ENCODE measurements at regions not wholly inside any gene's neighbourhood (a gene's known extent, or its start where the extent isn't known, plus 50 kb on each side); places are given as distances from the start of the nearest gene placed in this dataset.

GRCh38 chr3:86787091-86787490, 203.9 kb downstream of the VGLL3 start:
- TF ChIP-seq EP300 (IDR thresholded peaks at IDR 0.05; ENCODE audit: borderline replicate concordance in 1 of 2, control insufficient read depth in 1 of 2, low read depth in 2 of 2, low read length in 2 of 2) = no peak
- no peak for TF ChIP-seq KAT2A (conservative IDR thresholded peaks at IDR 0.05; ENCODE audit: control insufficient read depth, low read depth, low read length)
- TF ChIP-seq CTCF (IDR thresholded peaks at IDR 0.05 in 2 of 3, conservative IDR thresholded peaks at IDR 0.05 in 1 of 3; ENCODE audit: control insufficient read depth in 2 of 3, extremely low read depth in 1 of 3, insufficient read depth in 1 of 3, low read depth in 3 of 3, low read length in 3 of 3) = no peak
- TF ChIP-seq ATF3 (IDR thresholded peaks at IDR 0.05; ENCODE audit: borderline replicate concordance, extremely low read depth, low read depth, low read length) = no peak
- TF ChIP-seq MAX (IDR thresholded peaks at IDR 0.05; ENCODE audit: low read depth, low read length) = no peak
- TF ChIP-seq FOXM1 (IDR thresholded peaks at IDR 0.05; ENCODE audit: low read depth, low read length) = no peak
- no peak for TF ChIP-seq RAD21 (IDR thresholded peaks at IDR 0.05; ENCODE audit: insufficient read depth, low read depth, low read length)
- no peak for TF ChIP-seq NR2C2 (IDR thresholded peaks at IDR 0.05; ENCODE audit: borderline replicate concordance, control insufficient read depth, insufficient read length, low read depth)
- no peak for TF ChIP-seq TBL1XR1 (IDR thresholded peaks at IDR 0.05; ENCODE audit: low read depth, low read length)
- no peak for TF ChIP-seq EZH2 (IDR thresholded peaks at IDR 0.05; ENCODE audit: borderline replicate concordance, control insufficient read depth, low read depth, low read length)
